ENCODE measurements at regions not wholly inside any gene's neighbourhood (a gene's known extent, or its start where the extent isn't known, plus 50 kb on each side); places are given as distances from the start of the nearest gene placed in this dataset.

- Histone ChIP-seq H3K27ac (ENCODE audit: control insufficient read depth, insufficient read depth) (no peak overlapping the region), H3K9ac (ENCODE audit: control insufficient read depth, insufficient read depth, low read length) (no peak overlapping the region), H3K4me2 (ENCODE audit: control insufficient read depth, insufficient read depth) (no peak overlapping the region), H2AFZ (ENCODE audit: control insufficient read depth, low read depth, low read length) (no peak overlapping the region), H3K9me3 (replicated peaks; ENCODE audit: control insufficient read depth, insufficient read depth, low read length) (no peaks in the 10 kb centered on the region), H3K27me3 (replicated peaks in 1 of 2; ENCODE audit: control insufficient read depth in 2 of 2, insufficient read depth in 2 of 2, low read length in 1 of 2) (no peaks in the 10 kb centered on the region), H3K4me3 (no peak overlapping the region), H3K36me3 (ENCODE audit: control insufficient read depth in 2 of 2, insufficient read depth in 2 of 2, low read length in 1 of 2) (no peaks in the 10 kb centered on the region), H3K4me1 (ENCODE audit: control insufficient read depth, insufficient read depth, low read length) (no peaks in the 10 kb centered on the region), H3K79me2 (ENCODE audit: control insufficient read depth, insufficient read depth, low read length) (no peaks in the 10 kb centered on the region), H4K20me1 (ENCODE audit: control insufficient read depth, insufficient read depth) (no peaks in the 10 kb centered on the region)
- ChIA-PET SMC1A (ENCODE audit: uncharacterized antibody, unreplicated experiment) (interaction anchor here (0.6 kb wide), 1 partner anchor 220 kb away, joined by 3 read pairs; no protein-coding TSS in a partner anchor), RAD21 (ENCODE audit: unreplicated experiment) (no interaction called here), CTCF (interaction anchor here (1.0 kb wide), 1 partner anchor 17 kb away, joined by 3 read pairs; no protein-coding TSS in a partner anchor), POLR2A (no interaction called here)
- no TSS peak for BruUV-seq (replicated peaks)
- no peak for DNase-seq (ENCODE audit: low read depth, low spot score)
- no peak for FAIRE-seq
- in situ Hi-C loops (cut with MboI) (no loop called here), intact Hi-C loops (cut with micrococcal nuclease; ENCODE audit: unreplicated experiment) (no loop called here)
- 33% methylated on average over 4 of the region's 4 CpGs for WGBS (ENCODE audit: insufficient coverage, insufficient replicate concordance, low lambda C conversion rate, missing lambda C conversion rate)
- ATAC-seq: no peak
- TF ChIP-seq ZZZ3 (IDR thresholded peaks at IDR 0.05; ENCODE audit: control insufficient read depth, insufficient read length, low read depth) (no peak), SUPT20H (IDR thresholded peaks at IDR 0.05; ENCODE audit: borderline replicate concordance, control insufficient read depth, low read depth, low read length) (no peak), MYB (IDR thresholded peaks at IDR 0.05; ENCODE audit: borderline replicate concordance, low read depth, low read length) (no peak), JUNB (IDR thresholded peaks at IDR 0.05) (no peak), NFYA (IDR thresholded peaks at IDR 0.05; ENCODE audit: borderline replicate concordance, low read depth, low read length) (no peak), ZBED1 (IDR thresholded peaks at IDR 0.05; ENCODE audit: borderline replicate concordance) (no peak), ESRRA (IDR thresholded peaks at IDR 0.05; ENCODE audit: low read length) (no peak), MXI1 (IDR thresholded peaks at IDR 0.05; ENCODE audit: low read depth, low read length) (no peak)
Observed at GRCh38 chr15:93771196-93772030, 459.9 kb upstream of the MCTP2 start.

Data from GM12878 (cell line).